Central memory CD8-positive, alpha-beta T cell (primary cell): ENCODE measurements at regions not wholly inside any gene's neighbourhood (a gene's known extent, or its start where the extent isn't known, plus 50 kb on each side); places are given as distances from the start of the nearest gene placed in this dataset.

Experiments used
- ATAC-seq: fragments of 150-1000 bp; cut with Tn5 transposase; replicated peaks from 2 replicates; pipeline ENCODE4 v1.10.0; 2022; ENCODE audit warnings: mild to moderate bottlenecking, moderate FRiP score, moderate number of reproducible peaks; ENCODE audit not compliant: poor library complexity, severe bottlenecking; ENCODE audit errors: extremely low read depth
- DNase-seq, 2 donors: peaks; one replicate each; pipeline ENCODE4 v3.0.0; 2021; ENCODE audit warnings: low spot score in 2 of 2
- H3K27ac Mint-ChIP-seq: one replicate; pipeline ENCODE4 v1.8.0; 2022; ENCODE audit warnings: low read depth, mild to moderate bottlenecking, moderate library complexity, mixed read lengths
- H3K27me3 Mint-ChIP-seq: one replicate; pipeline ENCODE4 v1.8.0; 2022; ENCODE audit warnings: mixed read lengths
- H3K36me3 Mint-ChIP-seq: one replicate; pipeline ENCODE4 v1.8.0; 2022; ENCODE audit warnings: mild to moderate bottlenecking, moderate library complexity, mixed read lengths; ENCODE audit not compliant: insufficient read depth
- H3K4me1 Mint-ChIP-seq: one replicate; pipeline ENCODE4 v1.8.0; 2022; ENCODE audit warnings: mixed read lengths
- H3K4me3 Mint-ChIP-seq: one replicate; pipeline ENCODE4 v1.8.0; 2022; ENCODE audit warnings: mild to moderate bottlenecking, moderate library complexity, mixed read lengths
- H3K9me3 Mint-ChIP-seq: one replicate; pipeline ENCODE4 v1.8.0; 2022; ENCODE audit warnings: mixed read lengths

DNA sequence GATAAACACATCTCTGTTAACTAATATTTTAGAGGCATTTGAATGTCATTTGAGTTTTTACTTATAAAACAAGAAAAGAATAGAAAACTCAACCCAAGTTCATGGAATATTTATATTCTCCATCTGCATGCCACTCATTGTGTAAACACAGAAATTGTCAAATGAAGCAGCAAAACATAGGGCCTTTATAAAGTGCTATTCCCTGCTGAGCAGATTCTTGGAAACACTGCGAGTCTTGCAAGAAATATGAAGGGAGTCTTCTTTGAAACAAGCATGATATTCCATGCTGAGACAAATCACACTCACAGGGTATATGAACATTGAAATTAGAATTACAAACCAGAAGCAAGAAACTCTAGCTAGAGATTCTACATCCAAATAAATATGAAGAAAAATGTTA lies 655.8 kb downstream of the BRINP3 start:
- no peaks in the 10 kb centered on the region for H3K27me3 Mint-ChIP-seq
- ATAC-seq: no peak
- H3K27ac Mint-ChIP-seq: no peak overlapping the region
- H3K4me3 Mint-ChIP-seq: no peak overlapping the region
- H3K9me3 Mint-ChIP-seq: peaks cover 26% of the 10 kb centered on the region
- H3K36me3 Mint-ChIP-seq: no peaks in the 10 kb centered on the region
- no peak for DNase-seq
- H3K4me1 Mint-ChIP-seq: no peaks in the 10 kb centered on the region

DNA sequence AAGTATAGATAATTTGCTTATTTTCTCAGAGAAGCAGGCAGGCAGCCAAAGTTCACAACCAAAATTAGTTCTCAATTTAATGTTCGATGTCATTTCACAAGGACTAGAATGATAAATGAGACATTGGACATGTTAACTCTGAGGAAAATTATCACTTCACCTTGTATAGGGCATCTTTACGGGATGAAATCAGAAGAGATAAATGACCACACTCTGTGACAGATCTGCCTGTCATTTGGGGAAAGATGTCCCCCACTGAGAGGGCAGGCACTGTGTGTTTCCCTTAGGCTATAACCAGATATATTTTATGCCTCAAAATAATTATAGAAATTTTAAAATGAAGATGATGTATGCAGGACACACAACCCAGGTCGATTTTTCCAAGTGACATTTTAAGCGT lies 642.9 kb downstream of the BRINP3 start:
- H3K27me3 Mint-ChIP-seq: no peaks in the 10 kb centered on the region
- no peaks in the 10 kb centered on the region for H3K36me3 Mint-ChIP-seq
- H3K4me3 Mint-ChIP-seq: no peak overlapping the region
- H3K27ac Mint-ChIP-seq: no peak overlapping the region
- DNase-seq (no peak), ATAC-seq (no peak)
- no peaks in the 10 kb centered on the region for H3K4me1 Mint-ChIP-seq
- peaks cover 17% of the 10 kb centered on the region for H3K9me3 Mint-ChIP-seq

DNA sequence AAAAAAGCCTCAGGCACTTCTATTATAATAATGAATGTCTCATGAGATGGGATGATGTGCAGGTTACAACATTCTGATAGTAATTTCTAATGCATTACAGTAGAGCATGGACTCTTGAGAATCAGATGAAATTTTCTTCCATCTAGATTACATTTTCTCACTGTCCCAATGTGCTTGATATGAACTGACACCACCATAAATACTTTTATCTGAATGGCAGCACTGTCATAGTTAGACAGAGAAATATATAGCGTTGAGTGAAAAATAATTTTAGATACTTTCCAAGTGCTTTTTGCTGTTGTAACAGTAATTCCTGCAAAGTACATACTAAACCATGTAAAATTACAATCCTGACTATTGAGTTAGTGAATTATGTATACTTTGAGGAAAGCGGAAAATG lies 630.1 kb downstream of the BRINP3 start:
- no peak overlapping the region for H3K4me3 Mint-ChIP-seq
- no peak for DNase-seq
- H3K36me3 Mint-ChIP-seq: no peaks in the 10 kb centered on the region
- H3K4me1 Mint-ChIP-seq: no peaks in the 10 kb centered on the region
- peaks cover 6% of the 10 kb centered on the region for H3K9me3 Mint-ChIP-seq
- no peak for ATAC-seq
- H3K27ac Mint-ChIP-seq: no peak overlapping the region
- H3K27me3 Mint-ChIP-seq: no peaks in the 10 kb centered on the region

DNA sequence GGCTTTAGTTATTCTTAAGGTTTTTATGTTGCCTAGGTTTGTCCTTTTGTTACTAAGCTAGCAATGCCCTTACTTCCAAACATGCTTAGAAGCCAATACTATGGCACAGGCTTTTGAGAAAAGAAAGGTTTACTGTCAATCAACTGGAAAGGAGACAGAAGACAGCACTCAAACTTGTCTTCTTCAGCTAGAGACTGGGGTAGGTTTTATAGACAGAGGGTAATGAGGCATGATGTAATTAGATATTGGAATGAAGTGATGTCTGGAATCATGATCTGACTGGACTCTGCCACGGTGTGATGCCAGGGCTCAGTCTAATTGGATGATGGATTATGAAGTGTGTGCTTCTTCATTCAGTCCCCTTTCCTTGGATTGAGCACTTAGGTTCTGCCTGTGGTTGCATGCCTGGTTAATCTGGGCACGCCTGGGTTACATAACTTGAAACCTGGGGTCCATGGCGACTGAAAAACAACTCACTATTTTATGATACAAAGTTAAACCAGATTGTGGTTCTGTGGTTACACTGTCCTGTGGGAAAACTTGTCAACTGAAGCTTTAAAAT lies 625.8 kb downstream of the BRINP3 start:
- no peak overlapping the region for H3K27ac Mint-ChIP-seq
- H3K36me3 Mint-ChIP-seq: no peaks in the 10 kb centered on the region
- peaks cover 29% of the 10 kb centered on the region for H3K9me3 Mint-ChIP-seq
- DNase-seq (no peak), ATAC-seq (no peak)
- H3K27me3 Mint-ChIP-seq: no peaks in the 10 kb centered on the region
- no peak overlapping the region for H3K4me3 Mint-ChIP-seq
- no peaks in the 10 kb centered on the region for H3K4me1 Mint-ChIP-seq

DNA sequence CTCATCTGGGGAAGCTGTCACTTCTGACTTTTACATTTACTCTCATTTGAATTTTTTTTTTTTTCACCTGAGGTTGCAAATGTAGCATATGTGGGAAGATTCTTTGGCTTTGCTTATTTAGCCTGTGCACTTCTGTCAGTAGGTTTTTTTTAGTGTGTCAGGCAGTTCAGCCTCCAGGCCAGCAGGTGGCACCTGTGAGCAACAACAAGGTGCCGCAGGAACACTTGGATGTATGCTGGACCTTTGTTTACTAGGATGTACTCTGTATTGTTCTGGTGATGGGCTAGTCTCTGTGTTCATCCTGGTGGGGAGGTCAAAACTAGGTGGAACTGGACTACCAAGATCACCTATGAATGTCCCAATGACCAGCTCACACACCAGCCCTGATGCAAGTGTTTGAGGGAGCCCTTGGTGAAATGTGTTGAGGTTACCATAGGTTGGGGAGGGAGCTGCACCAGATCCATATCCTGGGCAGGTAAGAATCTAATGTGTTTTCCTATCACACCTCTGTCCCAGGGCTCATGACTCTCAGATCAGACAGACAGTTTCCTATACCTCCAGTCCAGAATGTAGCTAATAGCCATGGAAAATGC lies 618.2 kb downstream of the BRINP3 start:
- no peak overlapping the region for H3K27ac Mint-ChIP-seq
- DNase-seq: no peak
- H3K36me3 Mint-ChIP-seq: no peaks in the 10 kb centered on the region
- no peaks in the 10 kb centered on the region for H3K27me3 Mint-ChIP-seq
- no peak for ATAC-seq
- H3K9me3 Mint-ChIP-seq: peaks cover 36% of the 10 kb centered on the region
- H3K4me1 Mint-ChIP-seq: no peaks in the 10 kb centered on the region
- no peak overlapping the region for H3K4me3 Mint-ChIP-seq

DNA sequence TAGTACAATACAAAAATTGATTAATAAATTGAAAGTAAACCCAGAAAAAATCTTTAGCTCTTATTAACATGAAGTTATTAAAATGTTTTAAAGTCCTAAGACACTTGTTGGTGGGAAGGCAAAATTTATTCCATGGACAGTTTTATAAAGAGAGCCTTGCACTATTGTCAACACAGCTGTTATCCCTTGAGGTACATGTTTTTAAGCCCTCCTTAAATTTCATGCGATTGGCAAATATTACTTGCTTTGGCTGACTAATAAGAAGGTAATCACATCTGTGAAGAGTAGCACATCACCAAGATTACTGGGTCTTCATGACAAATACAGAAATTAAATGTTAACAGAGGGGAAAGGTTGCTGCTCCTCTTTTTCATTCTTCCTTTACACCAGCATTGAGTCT lies 611.1 kb downstream of the BRINP3 start:
- no peak for ATAC-seq
- Mint-ChIP-seq H3K27ac (no peak overlapping the region), H3K9me3 (peaks cover 12% of the 10 kb centered on the region)

DNA sequence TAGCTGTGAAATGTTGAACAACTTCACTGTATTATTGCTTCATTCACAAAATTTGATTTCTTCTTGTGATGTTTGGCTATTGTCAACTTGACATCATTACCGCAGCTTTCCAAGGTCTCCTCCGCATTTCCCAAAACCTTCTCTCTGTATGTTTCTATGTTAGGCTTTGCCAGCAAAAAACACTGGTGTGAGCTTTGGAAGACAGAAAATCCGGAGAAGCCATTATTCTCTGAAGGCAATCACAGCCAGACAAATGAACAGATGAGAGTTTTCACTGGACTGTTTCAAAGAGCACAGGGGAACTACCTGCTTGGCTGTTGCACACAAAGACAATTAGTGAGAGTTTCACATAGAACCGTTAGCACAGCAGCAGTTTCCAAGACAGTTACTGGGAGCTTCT lies 609.6 kb downstream of the BRINP3 start:
- H3K4me3 Mint-ChIP-seq: no peak overlapping the region
- H3K4me1 Mint-ChIP-seq: no peaks in the 10 kb centered on the region
- no peak overlapping the region for H3K27ac Mint-ChIP-seq
- H3K36me3 Mint-ChIP-seq: no peaks in the 10 kb centered on the region
- no peak for ATAC-seq
- H3K9me3 Mint-ChIP-seq: peaks cover 10% of the 10 kb centered on the region
- H3K27me3 Mint-ChIP-seq: no peaks in the 10 kb centered on the region
- no peak for DNase-seq

More for the DNA sequence above, 611.1 kb downstream of the BRINP3 start:
- no peaks in the 10 kb centered on the region for H3K4me1 Mint-ChIP-seq
- no peaks in the 10 kb centered on the region for H3K27me3 Mint-ChIP-seq
- H3K36me3 Mint-ChIP-seq: no peaks in the 10 kb centered on the region
- no peak for DNase-seq
- no peak overlapping the region for H3K4me3 Mint-ChIP-seq

DNA sequence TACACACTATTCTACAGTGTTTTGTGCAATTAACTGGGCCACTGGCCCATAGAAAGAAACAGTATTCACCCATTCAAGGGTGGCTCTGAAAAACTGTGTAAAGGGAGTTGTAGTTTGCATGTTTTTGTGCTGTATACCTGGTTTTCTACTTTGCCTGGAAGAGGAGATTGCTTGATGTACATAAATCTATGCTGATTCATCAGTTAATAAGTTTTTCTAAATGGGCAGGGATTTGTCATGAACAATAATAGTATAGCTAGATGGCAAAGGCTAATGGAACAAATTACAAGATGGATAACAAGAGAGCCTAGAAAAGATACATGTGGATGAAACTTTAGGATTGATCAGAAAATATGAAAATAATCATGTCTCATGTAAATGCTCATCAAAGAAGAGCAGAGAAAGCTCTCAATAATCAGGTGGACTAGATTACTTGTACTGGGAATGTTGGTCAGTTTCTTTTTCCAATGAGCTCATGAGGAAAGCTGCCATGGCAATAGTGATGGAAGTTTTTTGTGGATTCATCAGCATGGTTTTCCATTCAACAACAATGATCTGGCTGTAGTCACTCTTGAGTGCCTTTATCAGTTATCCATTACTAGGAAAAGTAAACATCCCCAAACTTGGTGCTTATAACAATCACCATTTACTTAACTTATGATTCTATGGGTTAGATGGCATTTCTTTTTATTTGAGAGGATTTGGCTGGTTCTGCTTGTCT lies 602.8 kb downstream of the BRINP3 start:
- H3K36me3 Mint-ChIP-seq: no peaks in the 10 kb centered on the region
- no peak overlapping the region for H3K4me3 Mint-ChIP-seq
- no peaks in the 10 kb centered on the region for H3K4me1 Mint-ChIP-seq
- H3K27ac Mint-ChIP-seq: no peak overlapping the region
- ATAC-seq (no peak), DNase-seq (no peak)
- no peaks in the 10 kb centered on the region for H3K27me3 Mint-ChIP-seq
- H3K9me3 Mint-ChIP-seq: peaks cover 23% of the 10 kb centered on the region

DNA sequence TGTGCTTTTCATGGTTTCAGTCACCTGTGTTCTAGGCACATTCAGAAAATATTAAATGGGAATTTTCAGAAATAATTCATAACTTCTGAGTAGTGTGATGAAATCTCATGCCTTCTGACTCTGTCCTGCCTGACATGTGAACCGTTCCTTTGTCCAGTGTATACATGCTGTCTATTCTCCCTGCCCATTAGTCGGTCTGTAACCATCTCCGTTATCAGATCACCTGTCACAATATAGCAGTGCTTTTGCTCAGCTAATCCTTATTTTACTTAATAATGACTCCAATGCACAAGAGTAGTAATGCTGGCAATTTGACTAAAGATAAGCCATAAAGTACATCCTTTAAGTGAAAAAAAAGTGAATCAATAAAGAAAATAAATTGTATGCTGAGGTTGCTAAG lies 597.5 kb downstream of the BRINP3 start:
- no peak for DNase-seq
- H3K4me3 Mint-ChIP-seq: no peak overlapping the region
- no peak for ATAC-seq
- H3K9me3 Mint-ChIP-seq: peaks cover 18% of the 10 kb centered on the region
- no peaks in the 10 kb centered on the region for H3K4me1 Mint-ChIP-seq
- H3K27ac Mint-ChIP-seq: no peak overlapping the region
- no peaks in the 10 kb centered on the region for H3K36me3 Mint-ChIP-seq
- H3K27me3 Mint-ChIP-seq: no peaks in the 10 kb centered on the region

DNA sequence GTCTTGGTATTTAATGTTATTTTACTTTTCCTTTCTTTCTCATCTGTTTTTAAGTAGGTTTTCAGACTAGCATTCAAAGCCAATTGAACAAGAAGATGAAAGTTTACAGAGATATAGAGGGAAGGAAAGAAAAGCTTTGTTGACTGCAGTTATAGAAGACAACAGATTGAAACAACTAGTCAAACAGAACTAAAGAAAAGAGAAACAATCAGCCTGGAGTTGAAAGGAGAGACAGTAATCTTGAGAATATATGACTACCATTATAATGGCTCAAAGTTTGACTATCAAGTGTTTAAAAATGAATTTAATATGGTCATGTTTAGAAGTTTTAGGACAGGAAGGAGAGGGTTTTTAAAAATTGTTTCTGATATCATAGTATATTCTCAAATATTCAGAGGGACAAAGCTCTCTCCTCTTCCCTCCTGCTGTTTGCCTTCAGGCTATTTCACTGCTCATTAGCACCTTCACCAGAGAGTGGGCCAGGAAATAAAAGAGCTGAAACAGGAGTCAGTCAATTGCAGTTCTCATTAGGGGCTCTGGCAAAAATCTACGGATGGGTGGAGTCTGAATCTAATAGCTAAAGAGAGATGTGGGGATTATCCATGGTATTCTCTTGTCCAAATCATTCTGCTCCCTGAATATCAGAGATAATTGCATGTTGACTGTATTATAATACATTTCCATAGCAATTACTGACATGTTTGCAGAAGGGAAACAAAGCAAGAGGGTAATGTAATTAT lies 577.8 kb downstream of the BRINP3 start:
- Mint-ChIP-seq H3K27me3 (no peaks in the 10 kb centered on the region), H3K4me3 (no peak overlapping the region), H3K36me3 (no peaks in the 10 kb centered on the region), H3K27ac (no peak overlapping the region), H3K4me1 (no peaks in the 10 kb centered on the region), H3K9me3 (peaks cover 25% of the 10 kb centered on the region)
- no peak for DNase-seq
- ATAC-seq: no peak

DNA sequence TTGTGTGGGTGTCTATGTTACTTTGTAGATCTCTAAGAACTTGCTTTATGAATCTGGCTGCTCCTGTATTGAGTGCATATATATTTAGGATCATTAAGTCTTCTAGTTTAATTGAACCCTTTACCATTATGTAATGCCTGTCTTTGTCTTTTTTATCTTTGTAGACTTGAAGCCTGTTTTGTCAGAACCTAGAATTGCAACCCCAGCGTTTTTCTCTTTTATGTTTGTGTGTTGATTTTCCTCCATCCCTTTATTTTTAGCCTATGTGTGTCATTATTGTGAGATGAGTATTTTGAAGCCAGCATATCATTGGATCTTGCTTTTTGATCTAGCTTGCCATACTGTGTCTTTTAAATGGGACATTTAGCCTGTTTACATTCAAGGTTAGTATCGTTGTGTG lies 573.2 kb downstream of the BRINP3 start:
- Mint-ChIP-seq H3K9me3 (peaks cover 36% of the 10 kb centered on the region), H3K4me1 (no peaks in the 10 kb centered on the region), H3K36me3 (no peaks in the 10 kb centered on the region), H3K27me3 (no peaks in the 10 kb centered on the region), H3K27ac (no peak overlapping the region), H3K4me3 (no peak overlapping the region)
- ATAC-seq (no peak), DNase-seq (no peak)

DNA sequence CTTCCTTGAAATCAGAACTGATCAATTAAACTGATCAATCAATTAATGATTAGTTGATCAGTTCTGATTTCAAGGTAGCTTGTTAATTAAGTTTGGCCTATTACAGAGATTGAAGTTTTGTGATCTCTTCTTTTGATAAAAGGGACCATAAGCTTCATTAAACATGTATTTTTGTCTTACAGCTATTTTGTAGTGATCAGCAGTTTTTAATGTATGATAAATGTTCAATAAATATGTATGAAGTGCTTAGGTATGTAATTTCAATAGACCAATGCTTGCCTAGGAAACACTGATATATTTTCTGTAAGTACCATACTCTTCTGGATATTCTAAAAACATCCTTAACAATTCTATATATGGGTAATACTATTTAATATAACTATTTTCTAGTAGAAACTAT lies 569.6 kb downstream of the BRINP3 start:
- H3K36me3 Mint-ChIP-seq: no peaks in the 10 kb centered on the region
- no peak overlapping the region for H3K27ac Mint-ChIP-seq
- ATAC-seq: no peak
- no peak for DNase-seq
- no peak overlapping the region for H3K4me3 Mint-ChIP-seq
- H3K4me1 Mint-ChIP-seq: no peaks in the 10 kb centered on the region
- H3K27me3 Mint-ChIP-seq: no peaks in the 10 kb centered on the region
- H3K9me3 Mint-ChIP-seq: peaks cover 35% of the 10 kb centered on the region

DNA sequence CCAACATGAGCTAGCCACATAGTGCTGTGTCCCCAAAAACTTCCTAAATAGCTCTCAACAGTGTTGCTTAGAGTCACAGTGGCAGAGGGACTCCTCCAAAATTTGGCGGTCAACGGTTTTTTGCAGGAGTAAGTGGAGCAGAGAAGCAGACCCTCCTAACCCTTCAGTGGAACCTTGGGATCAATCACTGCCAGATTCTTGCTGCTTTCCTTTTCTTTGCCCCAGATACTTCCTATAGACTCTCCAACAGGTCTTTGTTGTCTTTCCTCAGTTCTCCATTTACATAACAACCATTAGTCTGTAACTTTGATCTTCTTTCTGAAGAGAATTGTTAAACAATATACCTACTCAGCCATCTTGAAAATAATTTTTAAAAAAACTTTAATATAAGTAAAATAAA lies 556.1 kb downstream of the BRINP3 start:
- Mint-ChIP-seq H3K36me3 (peaks cover 2% of the 10 kb centered on the region), H3K9me3 (peaks cover 6% of the 10 kb centered on the region), H3K4me3 (no peak overlapping the region), H3K27ac (no peak overlapping the region), H3K27me3 (no peaks in the 10 kb centered on the region), H3K4me1 (no peaks in the 10 kb centered on the region)
- ATAC-seq (no peak), DNase-seq (no peak)
